GM20000 (cell line): ENCODE measurements at regions not wholly inside any gene's neighbourhood (a gene's known extent, or its start where the extent isn't known, plus 50 kb on each side); places are given as distances from the start of the nearest gene placed in this dataset.

Source experiments
- DNase-seq: peaks from one replicate; pipeline ENCODE4 v3.0.0; 2012; ENCODE audit warnings: low spot score
- TF ChIP-seq, protein P1 (sequence below): IDR thresholded peaks from 2 replicates; pipeline ENCODE4 v1.5.1; 2012; ENCODE audit warnings: mild to moderate bottlenecking, control low read depth; ENCODE audit errors: extremely low read depth, missing control alignments

DNA sequence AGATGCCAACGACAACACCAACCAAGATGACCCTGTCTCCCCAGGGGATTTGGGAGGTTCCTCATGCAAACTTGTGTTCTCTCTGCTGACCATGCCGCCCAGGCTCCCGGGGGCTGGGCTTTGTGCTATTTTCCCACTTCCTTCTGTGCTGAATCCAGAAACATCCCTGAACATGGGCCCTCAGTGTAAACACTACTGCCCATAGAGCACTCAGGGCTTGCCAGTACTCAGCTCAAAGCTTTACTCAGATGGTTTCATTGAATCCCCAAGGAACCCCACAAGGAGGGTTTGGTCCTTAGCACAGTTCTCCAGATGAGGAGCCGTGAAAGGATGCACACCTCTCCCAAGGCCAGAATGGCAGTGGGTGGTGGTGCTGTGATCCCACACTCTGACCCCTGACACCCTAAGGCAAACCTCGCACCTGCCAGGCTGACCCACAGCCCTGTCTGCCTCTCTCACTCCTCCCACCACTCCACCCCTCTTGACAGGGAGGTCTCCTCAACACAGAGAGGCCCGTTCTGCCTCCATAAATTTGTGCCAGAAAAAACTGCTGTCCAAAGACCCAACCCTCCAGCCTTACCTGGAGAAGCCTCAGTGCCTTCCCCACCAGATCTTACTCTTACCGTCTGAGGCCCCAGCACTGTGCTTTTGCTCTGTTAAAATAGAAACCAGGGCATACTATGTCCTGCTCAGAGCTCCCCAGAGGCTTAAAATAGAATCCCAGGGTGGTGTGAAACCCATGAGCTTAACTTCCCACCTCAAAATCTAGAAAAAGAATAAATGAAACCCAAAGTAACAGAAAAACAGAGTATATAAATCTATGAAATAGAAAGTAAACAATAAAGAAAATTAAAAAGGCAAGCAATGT is 283.0 kb upstream of the CDH4 start:
- DNase-seq: no peak
- TF ChIP-seq, protein P1, sequence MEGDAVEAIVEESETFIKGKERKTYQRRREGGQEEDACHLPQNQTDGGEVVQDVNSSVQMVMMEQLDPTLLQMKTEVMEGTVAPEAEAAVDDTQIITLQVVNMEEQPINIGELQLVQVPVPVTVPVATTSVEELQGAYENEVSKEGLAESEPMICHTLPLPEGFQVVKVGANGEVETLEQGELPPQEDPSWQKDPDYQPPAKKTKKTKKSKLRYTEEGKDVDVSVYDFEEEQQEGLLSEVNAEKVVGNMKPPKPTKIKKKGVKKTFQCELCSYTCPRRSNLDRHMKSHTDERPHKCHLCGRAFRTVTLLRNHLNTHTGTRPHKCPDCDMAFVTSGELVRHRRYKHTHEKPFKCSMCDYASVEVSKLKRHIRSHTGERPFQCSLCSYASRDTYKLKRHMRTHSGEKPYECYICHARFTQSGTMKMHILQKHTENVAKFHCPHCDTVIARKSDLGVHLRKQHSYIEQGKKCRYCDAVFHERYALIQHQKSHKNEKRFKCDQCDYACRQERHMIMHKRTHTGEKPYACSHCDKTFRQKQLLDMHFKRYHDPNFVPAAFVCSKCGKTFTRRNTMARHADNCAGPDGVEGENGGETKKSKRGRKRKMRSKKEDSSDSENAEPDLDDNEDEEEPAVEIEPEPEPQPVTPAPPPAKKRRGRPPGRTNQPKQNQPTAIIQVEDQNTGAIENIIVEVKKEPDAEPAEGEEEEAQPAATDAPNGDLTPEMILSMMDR: no peak

DNA sequence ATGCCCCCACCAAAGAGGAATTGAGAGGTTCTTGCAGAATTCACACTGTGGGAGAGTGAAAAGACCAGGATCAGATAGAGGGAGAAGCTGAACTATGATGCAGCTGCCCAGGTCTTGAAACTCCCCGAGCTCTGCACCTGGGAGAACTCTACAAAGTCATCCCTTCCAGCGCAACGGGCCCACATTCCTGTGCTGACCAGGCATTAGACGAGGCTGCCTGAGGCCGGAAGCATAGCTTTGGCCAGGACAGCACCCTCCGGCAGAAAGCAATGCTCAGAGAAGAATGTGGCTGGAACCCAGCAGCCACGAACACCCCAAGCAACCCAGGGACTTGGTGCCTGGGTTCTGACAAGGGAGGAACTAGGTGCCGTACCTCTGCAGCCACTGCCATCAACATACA is 281.5 kb upstream of the CDH4 start:
- TF ChIP-seq, protein P1: no peak

DNA sequence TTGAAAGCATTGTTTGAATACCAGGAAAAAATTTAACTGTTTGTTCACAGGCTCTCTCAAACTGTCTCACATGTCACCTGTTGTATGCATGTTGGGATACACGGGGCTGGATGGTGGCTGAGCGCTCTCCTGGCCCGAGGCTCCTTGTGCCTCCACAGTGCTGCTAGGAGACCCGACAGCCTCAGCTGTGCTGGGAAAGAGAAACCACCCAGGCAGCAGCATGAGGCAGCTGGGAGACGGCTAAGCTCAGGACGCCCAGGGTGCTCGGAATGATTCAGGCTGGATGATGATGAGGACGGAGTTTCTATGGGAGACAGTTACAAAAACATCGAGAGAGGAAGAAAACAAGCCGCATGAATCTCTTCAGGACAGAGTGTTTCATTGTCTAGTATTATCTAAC is 278.0 kb upstream of the CDH4 start:
- no peak for DNase-seq
- TF ChIP-seq, protein P1: no peak

More for the DNA sequence above, 281.5 kb upstream of the CDH4 start:
- no peak for DNase-seq

DNA sequence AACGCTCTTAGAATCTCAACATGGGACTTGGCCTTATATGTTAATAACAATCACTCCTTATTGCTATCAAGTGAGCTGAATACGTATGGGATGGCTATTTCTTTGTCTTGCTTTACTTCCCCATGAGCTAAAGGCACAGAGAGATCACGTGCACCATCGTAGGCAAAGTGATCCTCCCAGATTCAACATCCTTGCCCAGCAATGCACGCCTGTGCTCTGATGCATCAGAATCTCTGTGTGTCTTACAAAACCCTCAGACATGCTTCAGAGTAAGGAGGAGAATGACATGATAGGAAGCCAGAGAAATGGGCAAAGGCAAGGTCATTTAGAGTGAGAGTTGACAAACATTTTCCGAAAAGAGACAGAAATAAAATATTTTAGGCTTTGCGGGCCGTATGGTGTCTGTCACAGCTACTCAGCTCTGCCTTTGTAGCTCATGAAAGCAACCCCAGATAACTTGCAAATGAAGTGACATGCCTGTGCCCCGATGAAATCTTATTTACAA is 277.6 kb upstream of the CDH4 start:
- TF ChIP-seq, protein P1: no peak
- DNase-seq: no peak

DNA sequence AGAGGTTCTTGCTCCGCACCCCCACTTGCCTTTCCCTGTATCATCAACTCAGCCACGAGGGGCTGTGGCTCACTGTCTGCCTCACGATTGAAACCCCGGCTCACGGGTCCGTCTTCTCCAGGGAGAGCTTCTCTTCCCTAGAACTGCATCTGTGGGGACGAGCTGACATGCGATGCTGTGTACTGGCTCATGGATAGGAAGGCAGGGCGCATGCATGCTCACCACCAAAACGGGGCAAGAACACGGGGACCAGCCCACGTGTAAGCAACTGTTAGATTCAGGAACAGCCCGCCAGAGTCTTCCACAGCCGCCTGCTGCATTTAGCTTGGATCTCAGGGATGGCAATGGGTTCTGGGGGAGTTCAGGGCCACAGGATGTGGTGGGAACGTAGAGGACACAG is 275.9 kb upstream of the CDH4 start:
- TF ChIP-seq, protein P1: no peak

DNA sequence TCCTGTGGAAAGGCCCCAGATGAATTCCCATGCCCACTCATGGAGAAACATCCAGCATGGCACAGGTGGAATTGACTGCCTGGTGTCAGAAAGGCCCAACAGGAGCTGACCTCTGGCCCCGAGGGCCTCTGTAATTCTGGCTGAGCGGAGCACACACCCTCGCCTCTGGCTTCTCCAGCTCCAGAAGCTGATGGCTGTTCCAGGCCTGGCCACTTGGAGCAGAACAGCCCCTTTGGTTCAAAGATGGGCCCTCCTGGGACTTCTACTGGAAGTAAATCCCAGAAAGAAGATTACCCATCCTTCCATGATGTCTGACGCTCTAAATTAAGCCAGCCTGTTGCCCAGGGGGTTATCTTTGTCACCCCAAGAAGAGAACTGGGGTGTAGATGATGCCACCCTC is 275.1 kb upstream of the CDH4 start:
- TF ChIP-seq, protein P1: no peak
- no peak for DNase-seq

More for the DNA sequence above, 275.9 kb upstream of the CDH4 start:
- no peak for DNase-seq

DNA sequence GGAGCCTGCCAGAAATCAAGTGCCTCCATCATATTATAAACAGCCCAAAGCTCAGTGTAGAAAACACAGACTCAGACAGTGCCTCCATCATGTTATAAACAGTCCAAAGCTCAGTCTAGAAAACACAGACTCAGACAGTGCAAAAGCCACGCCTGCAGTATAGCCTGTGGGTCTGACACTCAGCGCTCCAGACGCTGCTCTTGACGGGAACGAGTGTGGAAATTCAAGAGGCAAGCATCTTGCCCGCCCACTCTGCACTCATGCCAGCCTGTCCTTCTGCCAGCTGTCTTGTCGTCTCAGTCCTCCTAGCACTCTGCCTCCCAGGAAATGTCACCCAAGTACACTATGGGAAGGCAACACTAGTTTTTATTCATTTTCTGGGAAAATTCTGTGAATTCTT is 274.2 kb upstream of the CDH4 start:
- no peak for DNase-seq
- TF ChIP-seq, protein P1: no peak
